ENCODE measurements at regions not wholly inside any gene's neighbourhood (a gene's known extent, or its start where the extent isn't known, plus 50 kb on each side); places are given as distances from the start of the nearest gene placed in this dataset.

GRCh38 chr7:54662701-54663100 is 96.3 kb downstream of the SEC61G start:
- no peak for DNase-seq (ENCODE audit: low spot score)
- H3K36me3 Mint-ChIP-seq (ENCODE audit: low read depth), result peaks cover 2% of the 10 kb centered on the region
- no peak for TF ChIP-seq CTCF (IDR thresholded peaks at IDR 0.05)
- H3K27ac Mint-ChIP-seq (ENCODE audit: unreplicated experiment), result no peak overlapping the region
- H3K9me3 Mint-ChIP-seq (ENCODE audit: low read depth), result no peaks in the 10 kb centered on the region
- peaks cover 14% of the 10 kb centered on the region for H3K4me1 Mint-ChIP-seq (ENCODE audit: low read depth)
- H3K4me3 Mint-ChIP-seq (ENCODE audit: unreplicated experiment), result no peak overlapping the region
- H3K27me3 Mint-ChIP-seq (ENCODE audit: low read depth), result peaks cover 70% of the 10 kb centered on the region

DNA sequence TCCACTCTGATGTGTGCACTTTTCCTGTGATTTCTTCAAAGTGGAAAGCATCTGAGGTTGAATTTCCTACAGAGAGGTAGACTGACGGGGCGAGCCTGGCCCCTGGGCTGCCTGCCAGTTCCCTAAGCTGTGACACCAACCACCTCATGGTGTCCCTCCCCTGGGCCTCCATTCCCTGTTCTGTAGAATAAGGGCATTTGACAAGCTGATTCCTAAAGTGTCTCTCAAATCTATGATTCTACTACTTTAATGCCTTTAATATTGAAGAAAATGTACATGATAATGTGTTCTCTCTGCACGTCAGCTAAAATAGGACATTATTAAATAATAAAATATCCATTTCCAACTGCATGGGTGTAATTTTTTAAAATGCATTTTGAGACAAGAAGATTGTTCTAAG is 105.1 kb downstream of the SEC61G start:
- H3K9me3 Mint-ChIP-seq (ENCODE audit: low read depth), result no peaks in the 10 kb centered on the region
- no peak overlapping the region for H3K27ac Mint-ChIP-seq (ENCODE audit: unreplicated experiment)
- H3K4me1 Mint-ChIP-seq (ENCODE audit: low read depth), result no peaks in the 10 kb centered on the region
- H3K4me3 Mint-ChIP-seq (ENCODE audit: unreplicated experiment), result no peak overlapping the region
- H3K27me3 Mint-ChIP-seq (ENCODE audit: low read depth), result peaks cover 19% of the 10 kb centered on the region
- no peak for TF ChIP-seq CTCF (IDR thresholded peaks at IDR 0.05)
- no peaks in the 10 kb centered on the region for H3K36me3 Mint-ChIP-seq (ENCODE audit: low read depth)
- no peak for DNase-seq (ENCODE audit: low spot score)

GRCh38 chr7:54643064-54643463 is 100.9 kb downstream of the VSTM2A start:
- H3K36me3 Mint-ChIP-seq (ENCODE audit: low read depth), result no peaks in the 10 kb centered on the region

GRCh38 chr7:54637712-54638396 is 95.7 kb downstream of the VSTM2A start:
- Mint-ChIP-seq H3K4me3 (ENCODE audit: unreplicated experiment) (no peak overlapping the region), H3K4me1 (ENCODE audit: low read depth) (no peaks in the 10 kb centered on the region), H3K27ac (ENCODE audit: unreplicated experiment) (no peak overlapping the region), H3K36me3 (ENCODE audit: low read depth) (no peaks in the 10 kb centered on the region), H3K27me3 (ENCODE audit: low read depth) (peaks cover 8% of the 10 kb centered on the region), H3K9me3 (ENCODE audit: low read depth) (peaks cover 8% of the 10 kb centered on the region)
- TF ChIP-seq CTCF (IDR thresholded peaks at IDR 0.05), result no peak
- DNase-seq (ENCODE audit: low spot score), result no peak

More at GRCh38 chr7:54643064-54643463, 100.9 kb downstream of the VSTM2A start:
- DNase-seq (ENCODE audit: low spot score), result no peak
- Mint-ChIP-seq H3K27ac (ENCODE audit: unreplicated experiment) (no peak overlapping the region), H3K27me3 (ENCODE audit: low read depth) (peaks cover 18% of the 10 kb centered on the region), H3K4me1 (ENCODE audit: low read depth) (no peaks in the 10 kb centered on the region), H3K9me3 (ENCODE audit: low read depth) (no peaks in the 10 kb centered on the region), H3K4me3 (ENCODE audit: unreplicated experiment) (no peak overlapping the region)
- no peak for TF ChIP-seq CTCF (IDR thresholded peaks at IDR 0.05)

DNA sequence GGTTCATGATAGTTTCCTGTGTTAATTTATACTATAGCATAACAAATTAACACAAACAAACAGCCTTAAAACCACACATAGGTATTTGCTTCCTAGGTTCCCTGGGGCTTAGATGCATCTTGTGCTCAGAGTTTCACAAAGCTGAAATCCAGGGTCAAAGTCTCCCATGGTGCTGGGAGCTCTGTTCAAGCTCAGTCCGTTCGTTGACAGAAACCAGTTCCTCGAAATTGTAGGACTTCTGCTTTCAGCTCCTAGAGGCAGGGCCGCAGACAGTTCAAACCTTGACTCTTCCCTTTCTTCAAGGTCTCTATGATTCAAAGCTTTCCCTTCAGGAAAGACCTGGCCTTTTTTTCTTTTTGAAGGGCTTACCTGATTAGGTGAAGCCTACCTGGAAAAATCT is 90.5 kb downstream of the VSTM2A start:
- Mint-ChIP-seq H3K27me3 (ENCODE audit: low read depth) (peaks cover 2% of the 10 kb centered on the region), H3K4me1 (ENCODE audit: low read depth) (no peaks in the 10 kb centered on the region), H3K4me3 (ENCODE audit: unreplicated experiment) (no peak overlapping the region), H3K9me3 (ENCODE audit: low read depth) (peaks cover 11% of the 10 kb centered on the region), H3K27ac (ENCODE audit: unreplicated experiment) (no peak overlapping the region), H3K36me3 (ENCODE audit: low read depth) (no peaks in the 10 kb centered on the region)
- DNase-seq (ENCODE audit: low spot score), result no peak
- no peak for TF ChIP-seq CTCF (IDR thresholded peaks at IDR 0.05)

Measured in chondrocyte (in vitro differentiated cells).